CD8-positive, alpha-beta memory T cell (primary cell): ENCODE measurements at regions not wholly inside any gene's neighbourhood (a gene's known extent, or its start where the extent isn't known, plus 50 kb on each side); places are given as distances from the start of the nearest gene placed in this dataset.

ENCODE experiments used
- CTCF ChIA-PET: fragments of 350-600 bp; sonication (Branson Sonifier 250); formaldehyde crosslinking; loops from one replicate; lab custom pipeline; 2021; ENCODE audit warnings: antibody characterized with exemption; lab: Charles Lee
- POLR2A ChIA-PET: fragments of 350-600 bp; sonication (Branson Sonifier 250); formaldehyde crosslinking; loops from one replicate; lab custom pipeline; 2021; ENCODE audit warnings: antibody characterized with exemption; lab: Charles Lee
- DNase-seq, 5 donors: peaks; one replicate each; pipeline versions ENCODE4 v3.0.0 to v3.0.0-alpha.2; 2020 to 2022; ENCODE audit warnings: mixed read lengths in 1 of 5
- H3K27ac ChIP-seq: one replicate; pipeline ENCODE4 v1.7.0; 2013; ENCODE audit warnings: low read depth, mild to moderate bottlenecking, low read length, moderate library complexity
- H3K27me3 ChIP-seq: 2 replicates; pipeline ENCODE4 v1.7.0; 2013; ENCODE audit warnings: low read length, mild to moderate bottlenecking; ENCODE audit not compliant: insufficient read depth, poor library complexity, severe bottlenecking
- H3K36me3 ChIP-seq: 2 replicates; pipeline ENCODE4 v1.7.0; 2013; ENCODE audit warnings: mild to moderate bottlenecking, low read length, moderate library complexity; ENCODE audit not compliant: insufficient read depth
- H3K4me1 ChIP-seq: 2 replicates; pipeline ENCODE4 v1.7.0; 2013; ENCODE audit warnings: mild to moderate bottlenecking, low read length, moderate library complexity; ENCODE audit not compliant: insufficient read depth
- H3K4me3 ChIP-seq: 2 replicates; pipeline ENCODE4 v1.7.0; 2013; ENCODE audit warnings: mild to moderate bottlenecking, low read length
- H3K9me3 ChIP-seq: 2 replicates; pipeline ENCODE4 v1.7.0; 2013; ENCODE audit warnings: mild to moderate bottlenecking, low read length
- H3K27ac Mint-ChIP-seq, 8 donors: one replicate each; pipeline ENCODE4 v1.8.0; 2020 to 2021; ENCODE audit warnings: mixed read lengths in 8 of 8, mild to moderate bottlenecking in 6 of 8, inconsistent platforms in 3 of 8, moderate library complexity in 3 of 8
- H3K27me3 Mint-ChIP-seq, 2 donors: one replicate each; pipeline ENCODE4 v1.8.0; 2020 to 2021; ENCODE audit warnings: mixed read lengths in 2 of 2, mild to moderate bottlenecking in 1 of 2, moderate library complexity in 1 of 2
- H3K36me3 Mint-ChIP-seq, 3 donors: one replicate each; pipeline ENCODE4 v1.8.0; 2020 to 2021; ENCODE audit warnings: mixed read lengths in 3 of 3, inconsistent platforms in 1 of 3, mild to moderate bottlenecking in 1 of 3
- H3K4me1 Mint-ChIP-seq, 3 donors: one replicate each; pipeline ENCODE4 v1.8.0; 2020 to 2021; ENCODE audit warnings: mixed read lengths in 3 of 3, inconsistent platforms in 1 of 3, mild to moderate bottlenecking in 1 of 3
- H3K4me3 Mint-ChIP-seq, 7 donors: one replicate each; pipeline ENCODE4 v1.8.0; 2020 to 2021; ENCODE audit warnings: mixed read lengths in 7 of 7, mild to moderate bottlenecking in 6 of 7, moderate library complexity in 4 of 7, inconsistent platforms in 2 of 7
- H3K9me3 Mint-ChIP-seq, 5 donors: one replicate each; pipeline ENCODE4 v1.8.0; 2020 to 2022; ENCODE audit warnings: mixed read lengths in 5 of 5, mild to moderate bottlenecking in 3 of 5, moderate library complexity in 2 of 5, inconsistent platforms in 1 of 5

DNA sequence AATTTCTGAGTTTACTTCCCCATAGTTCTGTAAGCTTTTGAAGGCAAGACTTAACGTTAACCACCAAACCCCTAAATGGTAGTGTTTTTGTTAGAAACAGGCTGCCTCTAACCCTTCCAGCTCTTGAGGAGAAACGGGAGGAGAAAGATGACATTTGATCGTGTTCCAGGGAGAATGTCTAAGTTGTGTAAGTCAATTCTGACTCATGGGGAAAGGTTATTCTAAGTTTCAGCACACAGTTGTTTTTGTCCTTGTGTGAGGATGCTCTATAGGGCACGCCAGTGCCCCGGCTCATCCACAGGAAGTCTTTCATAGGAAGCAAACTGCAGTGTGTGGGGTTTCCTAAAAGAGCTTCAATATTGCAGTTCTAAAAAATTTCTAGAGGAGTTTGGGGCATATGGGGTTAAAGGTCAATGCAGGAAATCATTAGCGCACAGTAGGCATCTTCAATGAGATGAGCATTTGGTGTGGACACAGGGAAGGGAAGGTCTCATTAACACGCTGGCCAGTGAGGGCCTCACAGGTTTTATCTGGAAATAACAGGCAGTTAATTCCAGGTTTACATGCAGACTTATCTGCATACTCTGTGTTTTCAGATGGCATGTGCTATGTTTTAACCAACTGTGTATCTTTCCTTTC, 638.2 kb upstream of the IGFBP3 start:
- Histone ChIP-seq H3K4me3 (no peak overlapping the region), H3K4me1 (no peaks in the 10 kb centered on the region), H3K9me3 (no peaks in the 10 kb centered on the region), H3K36me3 (no peaks in the 10 kb centered on the region), H3K27ac (no peak overlapping the region), H3K27me3 (no peaks in the 10 kb centered on the region)
- Mint-ChIP-seq H3K4me1 (no peaks in the 10 kb centered on the region), H3K27ac (no peak overlapping the region), H3K9me3 (peaks cover 4 to 13% (median 7%) of the 10 kb centered on the region in 5 donors), H3K36me3 (no peaks in the 10 kb centered on the region), H3K4me3 (no peak overlapping the region), H3K27me3 (peaks cover 0 to 2% of the 10 kb centered on the region in 2 donors)
- ChIA-PET POLR2A (no interaction called here), CTCF (interaction anchor here (0.8 kb wide), 1 partner anchor 641 kb away, joined by 3 read pairs; no protein-coding TSS in a partner anchor)
- DNase-seq: no peak

DNA sequence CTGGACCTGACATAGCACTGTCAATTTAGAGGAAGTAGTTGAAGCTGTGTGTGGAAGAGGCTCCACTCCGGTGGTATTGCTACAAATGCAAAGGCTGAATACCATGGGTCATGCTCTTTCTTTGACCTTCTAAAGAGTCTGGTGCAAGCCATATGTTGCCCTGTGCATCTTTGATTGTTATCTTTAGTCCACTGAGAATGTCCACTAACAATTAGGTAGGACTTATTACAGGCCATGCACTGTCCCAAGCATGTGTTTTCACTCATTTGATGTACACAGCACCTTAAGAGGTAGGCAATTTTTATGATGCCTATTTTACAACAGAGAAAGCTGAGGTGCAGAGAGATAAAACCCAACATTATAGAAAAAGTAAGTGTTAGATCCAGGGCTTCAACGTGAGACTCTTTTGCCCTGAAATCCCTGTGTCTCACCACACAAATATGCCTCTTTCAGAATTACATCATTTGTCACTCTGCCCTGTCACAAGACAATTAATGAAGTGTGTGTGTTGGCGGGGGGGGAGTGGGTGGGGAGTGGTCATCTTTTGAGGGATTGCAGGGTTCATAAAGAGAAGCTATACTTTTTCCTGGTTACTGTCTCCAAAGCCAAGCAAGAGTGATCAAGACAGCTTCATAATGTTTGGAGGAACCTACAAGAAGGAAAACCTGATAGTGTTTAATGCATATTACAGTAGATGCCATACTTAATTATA, 637.6 kb upstream of the IGFBP3 start:
- DNase-seq: no peak
- H3K27ac Mint-ChIP-seq: no peak overlapping the region
- no peak overlapping the region for H3K27ac ChIP-seq
- CTCF ChIA-PET: interaction anchor here (0.8 kb wide), 1 partner anchor 641 kb away, joined by 3 read pairs; no protein-coding TSS in a partner anchor
- H3K4me1 ChIP-seq: no peaks in the 10 kb centered on the region
- H3K27me3 ChIP-seq: no peaks in the 10 kb centered on the region
- H3K9me3 ChIP-seq: no peaks in the 10 kb centered on the region
- no peak overlapping the region for H3K4me3 Mint-ChIP-seq
- no peak overlapping the region for H3K4me3 ChIP-seq
- no peaks in the 10 kb centered on the region for H3K36me3 Mint-ChIP-seq
- POLR2A ChIA-PET: no interaction called here
- H3K9me3 Mint-ChIP-seq: peaks cover 4 to 12% (median 8%) of the 10 kb centered on the region in 5 donors
- no peaks in the 10 kb centered on the region for H3K4me1 Mint-ChIP-seq
- peaks cover 0 to 2% of the 10 kb centered on the region in 2 donors for H3K27me3 Mint-ChIP-seq
- H3K36me3 ChIP-seq: no peaks in the 10 kb centered on the region

DNA sequence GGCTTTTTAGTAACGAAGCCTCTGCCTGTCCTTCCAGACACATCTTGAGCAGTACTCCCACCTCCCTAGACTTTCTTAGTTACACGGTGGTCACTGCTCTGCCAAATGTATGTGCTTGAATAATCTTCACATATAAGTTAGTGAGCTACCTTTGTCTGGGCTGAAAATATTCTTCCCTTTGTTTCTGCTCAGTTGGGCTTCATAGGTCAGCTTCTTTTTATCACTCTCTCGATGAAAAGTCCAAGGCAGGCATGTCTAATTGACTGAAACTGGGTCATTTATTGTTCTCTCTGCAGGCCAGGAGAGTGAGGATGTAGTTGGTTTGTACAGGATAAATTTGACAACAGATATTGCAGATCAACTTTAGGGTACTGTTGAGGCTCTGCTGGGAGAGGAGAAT, 636.7 kb upstream of the IGFBP3 start:
- POLR2A ChIA-PET: no interaction called here
- H3K9me3 ChIP-seq: no peaks in the 10 kb centered on the region
- no peak overlapping the region for H3K27ac Mint-ChIP-seq
- CTCF ChIA-PET: no interaction called here
- H3K27ac ChIP-seq: no peak overlapping the region
- DNase-seq: no peak
- H3K27me3 Mint-ChIP-seq: peaks cover 0 to 2% of the 10 kb centered on the region in 2 donors
- no peak overlapping the region for H3K4me3 ChIP-seq
- no peaks in the 10 kb centered on the region for H3K4me1 ChIP-seq
- H3K27me3 ChIP-seq: no peaks in the 10 kb centered on the region
- H3K36me3 ChIP-seq: no peaks in the 10 kb centered on the region
- H3K36me3 Mint-ChIP-seq: no peaks in the 10 kb centered on the region
- no peaks in the 10 kb centered on the region for H3K4me1 Mint-ChIP-seq
- H3K4me3 Mint-ChIP-seq: no peak overlapping the region
- peaks cover 4 to 12% (median 9%) of the 10 kb centered on the region in 5 donors for H3K9me3 Mint-ChIP-seq

DNA sequence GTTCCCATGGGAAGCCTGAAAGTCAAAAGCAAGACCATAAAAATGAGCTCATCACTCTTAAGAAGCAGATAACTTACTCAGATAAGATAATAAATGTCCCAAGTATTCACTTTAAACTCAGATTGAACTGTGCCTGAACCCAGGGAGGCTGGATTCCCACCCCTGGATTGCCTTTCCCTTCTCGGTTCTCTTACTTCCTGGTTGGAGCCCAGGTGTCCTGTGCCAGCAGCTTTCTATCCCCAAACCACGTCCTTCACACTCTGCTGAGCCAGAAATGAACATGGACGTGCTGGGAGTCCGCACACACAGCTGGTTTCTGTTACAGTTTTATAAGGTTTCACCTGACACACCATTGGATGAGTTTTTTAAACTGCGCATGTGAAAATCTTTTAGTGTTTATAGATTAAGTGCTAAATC, 636.2 kb upstream of the IGFBP3 start:
- DNase-seq: no peak
- H3K36me3 Mint-ChIP-seq: no peaks in the 10 kb centered on the region

DNA sequence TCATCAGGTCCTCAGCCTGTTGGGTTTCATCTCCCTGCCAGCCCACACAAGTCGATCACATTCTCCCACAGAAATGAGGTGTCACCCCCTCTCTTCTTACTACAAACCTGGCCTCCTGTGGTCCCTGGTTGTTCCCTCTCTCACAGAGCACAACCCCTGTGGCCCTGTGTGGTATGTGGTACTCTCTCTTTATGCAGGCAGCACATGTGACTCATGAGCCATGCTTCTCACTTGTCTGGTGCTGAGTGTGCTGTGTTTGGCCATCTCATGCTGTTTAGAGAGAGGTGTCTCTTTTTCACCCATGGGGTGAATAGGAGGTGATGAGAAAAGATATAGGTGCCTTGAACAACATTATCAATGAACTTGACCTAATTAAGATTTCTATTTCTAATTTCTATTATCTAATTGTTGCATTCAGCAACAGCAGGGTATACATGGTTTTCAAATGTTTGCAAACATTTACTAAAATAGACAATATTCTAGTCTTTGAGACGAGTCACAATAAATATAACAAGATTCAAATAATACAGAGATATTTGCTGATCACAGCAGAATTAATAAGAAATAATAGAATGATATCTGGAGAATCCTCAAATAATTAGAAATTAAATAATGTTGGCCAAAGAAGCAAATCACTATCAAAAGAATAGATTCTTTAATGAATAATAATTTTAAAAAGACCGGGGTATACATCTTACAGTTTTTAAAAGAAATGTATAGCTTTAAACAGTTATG, 633.8 kb upstream of the IGFBP3 start:
- H3K9me3 ChIP-seq: no peaks in the 10 kb centered on the region
- Mint-ChIP-seq H3K27ac (no peak overlapping the region), H3K27me3 (no peaks in the 10 kb centered on the region), H3K36me3 (no peaks in the 10 kb centered on the region), H3K9me3 (peaks cover 0 to 10% (median 1%) of the 10 kb centered on the region in 5 donors), H3K4me1 (no peaks in the 10 kb centered on the region), H3K4me3 (no peak overlapping the region)
- no peaks in the 10 kb centered on the region for H3K4me1 ChIP-seq
- H3K36me3 ChIP-seq: no peaks in the 10 kb centered on the region
- no peak overlapping the region for H3K4me3 ChIP-seq
- POLR2A ChIA-PET: no interaction called here
- DNase-seq: no peak
- no peak overlapping the region for H3K27ac ChIP-seq
- H3K27me3 ChIP-seq: no peaks in the 10 kb centered on the region
- CTCF ChIA-PET: no interaction called here

More for the DNA sequence above, 636.2 kb upstream of the IGFBP3 start:
- Mint-ChIP-seq H3K9me3 (peaks cover 2 to 12% (median 7%) of the 10 kb centered on the region in 5 donors), H3K27me3 (peaks cover 0 to 2% of the 10 kb centered on the region in 2 donors), H3K4me1 (no peaks in the 10 kb centered on the region), H3K4me3 (peak overlapping the region in 1 of 7 donors; percentile 30), H3K27ac (no peak overlapping the region)
- Histone ChIP-seq H3K36me3 (no peaks in the 10 kb centered on the region), H3K4me1 (no peaks in the 10 kb centered on the region), H3K9me3 (no peaks in the 10 kb centered on the region), H3K4me3 (no peak overlapping the region), H3K27ac (no peak overlapping the region), H3K27me3 (no peaks in the 10 kb centered on the region)
- POLR2A ChIA-PET: no interaction called here
- CTCF ChIA-PET: no interaction called here

DNA sequence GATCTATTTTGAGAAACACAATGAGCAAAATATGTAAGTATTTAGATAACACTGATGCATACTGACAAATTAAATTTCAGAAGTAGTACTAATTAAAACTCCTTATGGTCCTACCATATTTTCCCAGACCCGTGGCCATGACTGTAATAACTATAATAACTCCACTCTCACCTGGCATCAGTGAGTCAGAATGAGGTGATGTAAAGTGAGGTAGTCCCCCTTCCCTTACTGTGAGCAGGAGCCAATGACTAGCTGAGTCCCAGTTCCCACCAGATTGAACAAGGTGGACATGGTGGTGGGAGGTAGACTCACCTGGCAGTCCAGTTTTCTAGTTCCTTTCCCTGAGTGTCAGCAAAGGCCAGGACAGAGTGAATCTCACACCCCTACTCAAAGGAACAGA, 630.5 kb upstream of the IGFBP3 start:
- ChIA-PET CTCF (no interaction called here), POLR2A (no interaction called here)
- Mint-ChIP-seq H3K36me3 (no peaks in the 10 kb centered on the region), H3K4me1 (no peaks in the 10 kb centered on the region), H3K27me3 (no peaks in the 10 kb centered on the region), H3K27ac (no peak overlapping the region), H3K4me3 (no peak overlapping the region), H3K9me3 (peaks cover 0 to 10% (median 2%) of the 10 kb centered on the region in 5 donors)
- no peak for DNase-seq
- H3K4me3 ChIP-seq: no peak overlapping the region
- H3K4me1 ChIP-seq: no peaks in the 10 kb centered on the region
- no peak overlapping the region for H3K27ac ChIP-seq
- no peaks in the 10 kb centered on the region for H3K36me3 ChIP-seq
- no peaks in the 10 kb centered on the region for H3K9me3 ChIP-seq
- no peaks in the 10 kb centered on the region for H3K27me3 ChIP-seq

DNA sequence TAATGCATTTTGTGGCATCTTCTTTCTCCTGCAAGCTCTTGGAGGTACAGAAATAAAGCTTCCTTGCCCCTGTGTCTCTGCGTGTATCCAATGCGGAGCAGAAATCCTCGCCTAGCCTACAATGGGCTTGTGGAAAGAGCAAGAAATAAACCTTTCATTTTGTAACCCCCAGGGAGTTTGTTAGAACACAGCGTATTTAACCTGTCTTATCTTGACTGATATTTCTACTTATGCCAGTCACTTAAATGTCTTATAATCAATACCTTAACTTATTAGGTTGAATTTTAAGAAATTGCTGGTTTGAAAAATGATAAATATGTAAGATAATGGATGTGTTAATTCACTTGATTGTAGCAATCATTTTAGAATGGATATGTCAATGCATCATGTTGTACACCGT, 629.8 kb upstream of the IGFBP3 start:
- no peak overlapping the region for H3K27ac ChIP-seq
- no peak overlapping the region for H3K27ac Mint-ChIP-seq
- no peaks in the 10 kb centered on the region for H3K27me3 ChIP-seq
- no peaks in the 10 kb centered on the region for H3K27me3 Mint-ChIP-seq
- no peaks in the 10 kb centered on the region for H3K4me1 ChIP-seq
- H3K36me3 Mint-ChIP-seq: no peaks in the 10 kb centered on the region
- ChIA-PET POLR2A (no interaction called here), CTCF (no interaction called here)
- H3K4me3 ChIP-seq: no peak overlapping the region
- no peak for DNase-seq
- H3K9me3 ChIP-seq: no peaks in the 10 kb centered on the region
- H3K4me3 Mint-ChIP-seq: no peak overlapping the region
- peaks cover 0 to 10% (median 2%) of the 10 kb centered on the region in 5 donors for H3K9me3 Mint-ChIP-seq
- H3K36me3 ChIP-seq: no peaks in the 10 kb centered on the region
- no peaks in the 10 kb centered on the region for H3K4me1 Mint-ChIP-seq
